ENCODE measurements at regions not wholly inside any gene's neighbourhood (a gene's known extent, or its start where the extent isn't known, plus 50 kb on each side); places are given as distances from the start of the nearest gene placed in this dataset.

GRCh38 chr21:25422610-25423608 lies 184.4 kb downstream of the MRPL39 start:
- Histone ChIP-seq H2BK15ac (ENCODE audit: low read length) (no peak overlapping the region), H2AK5ac (ENCODE audit: low read depth, low read length) (no peak overlapping the region), H3K4ac (replicated peaks; ENCODE audit: insufficient read length, low read depth, low read length) (no peak overlapping the region), H3K4me1 (replicated peaks in 1 of 4; ENCODE audit: control insufficient read depth in 3 of 4, insufficient read depth in 4 of 4, low read length in 3 of 4) (no peaks in the 10 kb centered on the region), H3K27me3 (replicated peaks in 1 of 4; ENCODE audit: control insufficient read depth in 3 of 4, extremely low read depth in 1 of 4, insufficient read depth in 3 of 4, low read length in 3 of 4) (no peaks in the 10 kb centered on the region), H2AFZ (ENCODE audit: low read length) (no peak overlapping the region), H3K9me3 (ENCODE audit: insufficient read depth in 2 of 2, low read depth in 1 of 2, low read length in 1 of 2) (no peaks in the 10 kb centered on the region), H3K14ac (ENCODE audit: insufficient read length) (no peak overlapping the region), H3K18ac (ENCODE audit: extremely low read depth, low read length) (no peak overlapping the region), H3K79me1 (ENCODE audit: low read depth, low read length) (no peaks in the 10 kb centered on the region), H3K36me3 (ENCODE audit: control insufficient read depth in 2 of 4, insufficient read depth in 4 of 4, low read length in 3 of 4) (no peaks in the 10 kb centered on the region), H4K8ac (ENCODE audit: extremely low read depth, insufficient read depth, low read length) (no peak overlapping the region), H2BK120ac (replicated peaks; ENCODE audit: low read depth, low read length) (no peak overlapping the region), H3K9ac (replicated peaks in 1 of 4; ENCODE audit: extremely low read depth in 1 of 4, low read depth in 3 of 4, low read length in 3 of 4) (no peak overlapping the region), H2BK20ac (ENCODE audit: low read length) (no peak overlapping the region), H2BK5ac (ENCODE audit: low read depth, low read length) (no peak overlapping the region), H3K27ac (ENCODE audit: low read depth, low read length) (no peak overlapping the region), H3K79me2 (ENCODE audit: control insufficient read depth in 1 of 2, insufficient read depth in 2 of 2, low read length in 2 of 2) (no peaks in the 10 kb centered on the region), H3K23me2 (ENCODE audit: low read depth, low read length) (no peaks in the 10 kb centered on the region), H3K23ac (ENCODE audit: insufficient read length) (no peak overlapping the region), H4K20me1 (replicated peaks in 1 of 2; ENCODE audit: control insufficient read depth in 1 of 2, insufficient read depth in 2 of 2, low read length in 2 of 2) (no peaks in the 10 kb centered on the region), H3K4me3 (ENCODE audit: extremely low read depth in 1 of 4, insufficient read depth in 2 of 4, low read depth in 3 of 4, low read length in 4 of 4) (no peak overlapping the region), H3K4me2 (ENCODE audit: insufficient read depth in 1 of 2, low read depth in 2 of 2, low read length in 2 of 2) (no peak overlapping the region), H2BK12ac (ENCODE audit: low read depth, low read length) (no peak overlapping the region), H4K91ac (replicated peaks; ENCODE audit: insufficient read length, low read length) (no peak overlapping the region), H3K56ac (replicated peaks; ENCODE audit: insufficient read length, low read depth, low read length) (no peak overlapping the region), H4K5ac (ENCODE audit: insufficient read length, low read depth, low read length) (no peak overlapping the region)
- ChIA-PET CTCF (ENCODE audit: partially characterized antibody) (interaction anchor here (0.6 to 1.7 kb wide), 10 partner anchors 10 to 185 kb away, joined by 3 to 6 read pairs (median 3); no protein-coding TSS in a partner anchor), POLR2A (ENCODE audit: partially characterized antibody) (no interaction called here)
- TF ChIP-seq BACH1 (IDR thresholded peaks at IDR 0.05; ENCODE audit: low read length) (no peak), PHF8 (conservative IDR thresholded peaks at IDR 0.05; ENCODE audit: low read depth, low read length) (no peak), SP1 (IDR thresholded peaks at IDR 0.05; ENCODE audit: low read depth, low read length) (no peak), FOSL1 (IDR thresholded peaks at IDR 0.05; ENCODE audit: insufficient read depth, low read depth, low read length) (no peak), SP2 (IDR thresholded peaks at IDR 0.05; ENCODE audit: low read length) (no peak), MAFK (IDR thresholded peaks at IDR 0.05; ENCODE audit: low read depth, low read length) (no peak), ASH2L (IDR thresholded peaks at IDR 0.05; ENCODE audit: low read length) (no peak), CHD2 (IDR thresholded peaks at IDR 0.05; ENCODE audit: low read length) (no peak), BRCA1 (IDR thresholded peaks at IDR 0.05; ENCODE audit: low read depth, low read length) (no peak), CBX5 (IDR thresholded peaks at IDR 0.05; ENCODE audit: low read depth, low read length) (no peak), SIRT6 (IDR thresholded peaks at IDR 0.05; ENCODE audit: low read length) (no peak), NRF1 (IDR thresholded peaks at IDR 0.05; ENCODE audit: low read depth, low read length) (no peak), CHD1 (IDR thresholded peaks at IDR 0.05; ENCODE audit: low read depth, low read length) (no peak)
- WGBS, 2 experiments (ENCODE audit: extremely low coverage in 1 of 2, insufficient coverage in 1 of 2, insufficient read length in 1 of 2, insufficient replicate concordance in 2 of 2, low coverage in 1 of 2, low lambda C conversion rate in 2 of 2, missing lambda C conversion rate in 1 of 2), result 83% methylated on average over 4 of the region's 4 CpGs; no CpG with 5 or more reads in 1 of the 2 experiments
- FAIRE-seq (no peak), DNase-seq (ENCODE audit: low read depth in 1 of 2, low spot score in 2 of 2) (no peak)
